ENCODE measurements at regions not wholly inside any gene's neighbourhood (a gene's known extent, or its start where the extent isn't known, plus 50 kb on each side); places are given as distances from the start of the nearest gene placed in this dataset.

GRCh38 chr9:3608011-3608410, 82.2 kb upstream of the RFX3 start:
- TF ChIP-seq POLR2A (IDR thresholded peaks at IDR 0.05) (no peak), CTCF (IDR thresholded peaks at IDR 0.05) (no peak)
